ENCODE measurements at regions not wholly inside any gene's neighbourhood (a gene's known extent, or its start where the extent isn't known, plus 50 kb on each side); places are given as distances from the start of the nearest gene placed in this dataset.

- TF ChIP-seq POLR2A (IDR thresholded peaks at IDR 0.05) (no peak), CTCF (IDR thresholded peaks at IDR 0.05 in 4 of 5, conservative IDR thresholded peaks at IDR 0.05 in 1 of 5) (no peak)
Measured at GRCh38 chr13:22387899-22388298, 717.0 kb downstream of the FGF9 start.

All from gastrocnemius medialis (tissue), 4 donors.